Esophagus squamous epithelium (tissue), 4 donors: ENCODE measurements at regions not wholly inside any gene's neighbourhood (a gene's known extent, or its start where the extent isn't known, plus 50 kb on each side); places are given as distances from the start of the nearest gene placed in this dataset.

Source experiments
- CTCF ChIP-seq, 6 experiments: fragments of 450-650 bp in 4 of 6; fragments of 200-600 bp in 2 of 6; sonication (generic) in 2 of 6; IDR thresholded peaks; one replicate each; pipeline ENCODE4 v1.5.1; 2016 to 2019; ENCODE audit warnings: antibody characterized with exemption in 6 of 6, mild to moderate bottlenecking in 4 of 6, moderate library complexity in 4 of 6
- POLR2A ChIP-seq, 4 donors: fragments of 450-650 bp; IDR thresholded peaks; one replicate each; pipeline ENCODE4 v1.6.1; 2017; ENCODE audit warnings: antibody characterized with exemption in 4 of 4, mild to moderate bottlenecking in 4 of 4, moderate library complexity in 3 of 4

GRCh38 chr9:106146066-106146840 lies 451.9 kb downstream of the TMEM38B start:
- TF ChIP-seq CTCF (IDR thresholded peaks at IDR 0.05) (no peak), POLR2A (IDR thresholded peaks at IDR 0.05) (no peak)
